ENCODE measurements at regions not wholly inside any gene's neighbourhood (a gene's known extent, or its start where the extent isn't known, plus 50 kb on each side); places are given as distances from the start of the nearest gene placed in this dataset.

DNA sequence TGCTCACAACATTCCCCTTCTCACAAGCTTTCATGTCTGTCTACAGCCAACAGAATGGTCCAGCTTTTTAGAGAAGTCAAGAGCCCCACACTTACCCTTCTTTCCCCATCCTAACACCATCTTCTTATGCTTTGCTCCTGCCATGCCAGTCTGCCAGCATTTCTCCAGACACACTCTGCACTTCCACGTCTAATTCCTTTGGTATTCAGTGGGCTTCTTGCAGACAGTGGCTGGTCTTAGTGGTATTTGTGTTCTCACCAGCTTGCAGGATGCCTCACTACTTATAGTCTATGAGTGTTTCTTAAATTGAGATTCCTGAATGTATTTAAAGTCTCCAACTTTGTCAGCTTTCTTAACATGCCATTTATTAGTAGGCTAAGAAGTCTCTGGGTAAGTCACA, 154.4 kb downstream of the BBOX1 start:
- no peak overlapping the region for H3K4me3 ChIP-seq (ENCODE audit: low read depth in 1 of 2, low read length in 2 of 2)
- TF ChIP-seq EZH2 (IDR thresholded peaks at IDR 0.05; ENCODE audit: borderline replicate concordance, low read depth, low read length, severe bottlenecking): no peak
- TF ChIP-seq, protein P1, sequence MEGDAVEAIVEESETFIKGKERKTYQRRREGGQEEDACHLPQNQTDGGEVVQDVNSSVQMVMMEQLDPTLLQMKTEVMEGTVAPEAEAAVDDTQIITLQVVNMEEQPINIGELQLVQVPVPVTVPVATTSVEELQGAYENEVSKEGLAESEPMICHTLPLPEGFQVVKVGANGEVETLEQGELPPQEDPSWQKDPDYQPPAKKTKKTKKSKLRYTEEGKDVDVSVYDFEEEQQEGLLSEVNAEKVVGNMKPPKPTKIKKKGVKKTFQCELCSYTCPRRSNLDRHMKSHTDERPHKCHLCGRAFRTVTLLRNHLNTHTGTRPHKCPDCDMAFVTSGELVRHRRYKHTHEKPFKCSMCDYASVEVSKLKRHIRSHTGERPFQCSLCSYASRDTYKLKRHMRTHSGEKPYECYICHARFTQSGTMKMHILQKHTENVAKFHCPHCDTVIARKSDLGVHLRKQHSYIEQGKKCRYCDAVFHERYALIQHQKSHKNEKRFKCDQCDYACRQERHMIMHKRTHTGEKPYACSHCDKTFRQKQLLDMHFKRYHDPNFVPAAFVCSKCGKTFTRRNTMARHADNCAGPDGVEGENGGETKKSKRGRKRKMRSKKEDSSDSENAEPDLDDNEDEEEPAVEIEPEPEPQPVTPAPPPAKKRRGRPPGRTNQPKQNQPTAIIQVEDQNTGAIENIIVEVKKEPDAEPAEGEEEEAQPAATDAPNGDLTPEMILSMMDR (IDR thresholded peaks at IDR 0.05; ENCODE audit: borderline replicate concordance, extremely low read depth, low read length, poor library complexity, severe bottlenecking): no peak
- H3K9me3 ChIP-seq (ENCODE audit: insufficient read depth, low read length, severe bottlenecking): no peaks in the 10 kb centered on the region
- no peaks in the 10 kb centered on the region for H3K4me1 ChIP-seq (ENCODE audit: insufficient read depth, low read length)
- no peak overlapping the region for H2AFZ ChIP-seq (ENCODE audit: low read depth, low read length)
- ATAC-seq (ENCODE audit: insufficient read depth, low read depth): no peak
- H3K27me3 ChIP-seq (ENCODE audit: insufficient read depth, low read length, poor library complexity): no peaks in the 10 kb centered on the region
- DNase-seq: no peak
- no peaks in the 10 kb centered on the region for H3K79me2 ChIP-seq (ENCODE audit: insufficient read depth, low read length)
- H3K36me3 ChIP-seq (ENCODE audit: insufficient read depth, low read length): no peaks in the 10 kb centered on the region
- H4K20me1 ChIP-seq (ENCODE audit: insufficient read depth, low read length): no peaks in the 10 kb centered on the region
- no peak overlapping the region for H3K9ac ChIP-seq (ENCODE audit: low read depth, low read length)
- H3K4me2 ChIP-seq (ENCODE audit: insufficient read depth, low read length): no peak overlapping the region
- no peak overlapping the region for H3K27ac ChIP-seq (ENCODE audit: low read length)

- ATAC-seq (ENCODE audit: insufficient read depth, low read depth) (no peak), DNase-seq (no peak)
- Histone ChIP-seq H2AFZ (ENCODE audit: low read depth, low read length) (no peak overlapping the region), H3K9me3 (ENCODE audit: insufficient read depth, low read length, severe bottlenecking) (no peaks in the 10 kb centered on the region), H3K36me3 (ENCODE audit: insufficient read depth, low read length) (no peaks in the 10 kb centered on the region), H3K9ac (ENCODE audit: low read depth, low read length) (no peak overlapping the region), H3K27me3 (ENCODE audit: insufficient read depth, low read length, poor library complexity) (no peaks in the 10 kb centered on the region), H3K79me2 (ENCODE audit: insufficient read depth, low read length) (no peaks in the 10 kb centered on the region), H3K4me1 (ENCODE audit: insufficient read depth, low read length) (no peaks in the 10 kb centered on the region), H4K20me1 (ENCODE audit: insufficient read depth, low read length) (no peaks in the 10 kb centered on the region), H3K27ac (ENCODE audit: low read length) (no peak overlapping the region), H3K4me2 (ENCODE audit: insufficient read depth, low read length) (no peak overlapping the region), H3K4me3 (ENCODE audit: low read depth in 1 of 2, low read length in 2 of 2) (no peak overlapping the region)
- no peak for TF ChIP-seq EZH2 (IDR thresholded peaks at IDR 0.05; ENCODE audit: borderline replicate concordance, low read depth, low read length, severe bottlenecking)
Measured at GRCh38 chr11:27193434-27194225, 153.0 kb downstream of the BBOX1 start.

DNA sequence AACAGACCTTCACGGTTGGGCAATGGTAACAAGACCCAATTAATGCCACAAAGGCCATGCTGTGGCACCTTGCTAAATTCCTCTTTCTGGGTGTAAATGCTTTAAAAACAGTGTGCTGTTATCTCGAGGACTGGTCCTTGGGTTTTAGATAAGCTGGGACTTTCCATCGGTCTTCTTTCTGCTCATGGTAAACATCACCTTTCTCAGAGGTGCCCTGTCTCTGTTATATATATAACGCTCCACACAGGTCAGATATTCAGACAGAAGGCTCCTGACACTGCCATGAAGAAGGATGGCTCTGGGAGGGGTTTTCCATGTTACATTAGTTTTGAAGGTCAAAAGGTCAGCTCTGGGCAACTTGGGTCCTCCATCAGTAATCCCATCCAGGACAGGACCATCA, 151.6 kb downstream of the BBOX1 start:
- Histone ChIP-seq H3K4me3 (ENCODE audit: low read depth in 1 of 2, low read length in 2 of 2) (no peak overlapping the region), H3K79me2 (ENCODE audit: insufficient read depth, low read length) (no peaks in the 10 kb centered on the region), H3K4me1 (ENCODE audit: insufficient read depth, low read length) (no peaks in the 10 kb centered on the region), H3K9me3 (ENCODE audit: insufficient read depth, low read length, severe bottlenecking) (no peaks in the 10 kb centered on the region), H3K9ac (ENCODE audit: low read depth, low read length) (no peak overlapping the region), H4K20me1 (ENCODE audit: insufficient read depth, low read length) (no peaks in the 10 kb centered on the region), H2AFZ (ENCODE audit: low read depth, low read length) (no peak overlapping the region), H3K36me3 (ENCODE audit: insufficient read depth, low read length) (no peaks in the 10 kb centered on the region), H3K4me2 (ENCODE audit: insufficient read depth, low read length) (no peak overlapping the region), H3K27me3 (ENCODE audit: insufficient read depth, low read length, poor library complexity) (no peaks in the 10 kb centered on the region), H3K27ac (ENCODE audit: low read length) (no peak overlapping the region)
- no peak for TF ChIP-seq EZH2 (IDR thresholded peaks at IDR 0.05; ENCODE audit: borderline replicate concordance, low read depth, low read length, severe bottlenecking)
- TF ChIP-seq, protein P1 (IDR thresholded peaks at IDR 0.05; ENCODE audit: borderline replicate concordance, extremely low read depth, low read length, poor library complexity, severe bottlenecking): no peak
- DNase-seq: no peak
- ATAC-seq (ENCODE audit: insufficient read depth, low read depth): no peak

DNA sequence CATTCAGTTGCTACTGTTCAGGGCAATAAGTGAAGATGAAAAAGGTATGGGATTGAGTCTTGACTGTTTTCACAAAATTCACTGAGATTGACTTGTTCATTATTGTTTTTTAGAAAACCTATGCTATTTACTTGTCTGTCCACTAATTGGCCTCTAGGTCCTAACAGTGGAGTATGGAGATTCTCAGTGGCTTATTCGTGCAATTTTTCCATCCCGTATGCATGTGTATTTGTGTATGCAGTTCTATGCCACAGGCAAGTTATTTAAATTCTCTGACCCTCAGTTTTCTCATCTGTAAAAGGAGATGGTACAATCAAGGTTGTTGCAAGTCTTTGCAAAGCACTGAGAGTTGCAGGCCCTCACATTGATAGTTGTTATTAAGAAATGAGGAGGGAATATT, 151.0 kb downstream of the BBOX1 start:
- Histone ChIP-seq H3K9me3 (ENCODE audit: insufficient read depth, low read length, severe bottlenecking) (no peaks in the 10 kb centered on the region), H4K20me1 (ENCODE audit: insufficient read depth, low read length) (no peaks in the 10 kb centered on the region), H3K4me1 (ENCODE audit: insufficient read depth, low read length) (no peaks in the 10 kb centered on the region), H3K27ac (ENCODE audit: low read length) (no peak overlapping the region), H3K79me2 (ENCODE audit: insufficient read depth, low read length) (no peaks in the 10 kb centered on the region), H3K9ac (ENCODE audit: low read depth, low read length) (no peak overlapping the region), H2AFZ (ENCODE audit: low read depth, low read length) (no peak overlapping the region), H3K36me3 (ENCODE audit: insufficient read depth, low read length) (no peaks in the 10 kb centered on the region), H3K4me2 (ENCODE audit: insufficient read depth, low read length) (no peak overlapping the region), H3K27me3 (ENCODE audit: insufficient read depth, low read length, poor library complexity) (no peaks in the 10 kb centered on the region), H3K4me3 (ENCODE audit: low read depth in 1 of 2, low read length in 2 of 2) (no peak overlapping the region)
- TF ChIP-seq EZH2 (IDR thresholded peaks at IDR 0.05; ENCODE audit: borderline replicate concordance, low read depth, low read length, severe bottlenecking): no peak
- TF ChIP-seq, protein P1 (IDR thresholded peaks at IDR 0.05; ENCODE audit: borderline replicate concordance, extremely low read depth, low read length, poor library complexity, severe bottlenecking): no peak
- DNase-seq: no peak
- ATAC-seq (ENCODE audit: insufficient read depth, low read depth): no peak
